ENCODE measurements at regions not wholly inside any gene's neighbourhood (a gene's known extent, or its start where the extent isn't known, plus 50 kb on each side); places are given as distances from the start of the nearest gene placed in this dataset.
"Not testable (repeated sequence)": the region's sequence is repeated elsewhere in the genome, so short reads cannot be mapped to it uniquely, and the experiment has no call there.

GRCh38 chr11:22084056-22084455 is 108.8 kb upstream of the ANO5 start:
- TF ChIP-seq CTCF (IDR thresholded peaks at IDR 0.05): no peak
- H3K36me3 ChIP-seq: no peaks in the 10 kb centered on the region
- H3K4me3 ChIP-seq: no peak overlapping the region
- DNase-seq (ENCODE audit: low spot score): no peak
- peaks cover 0 to 14% of the 10 kb centered on the region in 2 donors for H3K9me3 ChIP-seq
- peak overlapping the region in 1 of 2 donors; percentile 67 for H3K27ac ChIP-seq
- no peaks in the 10 kb centered on the region for H3K27me3 ChIP-seq
- peaks cover 0 to 14% of the 10 kb centered on the region in 2 donors for H3K4me1 ChIP-seq

- TF ChIP-seq CTCF (IDR thresholded peaks at IDR 0.05): no peak
These were observed 108.3 kb upstream of the ANO5 start for GRCh38 chr11:22084564-22084963.

GRCh38 chr11:22089609-22090008 is 103.3 kb upstream of the ANO5 start:
- TF ChIP-seq CTCF (IDR thresholded peaks at IDR 0.05): no peak
- H3K36me3 ChIP-seq: no peaks in the 10 kb centered on the region
- no peaks in the 10 kb centered on the region for H3K27me3 ChIP-seq
- no peak for DNase-seq (ENCODE audit: low spot score)
- no peak overlapping the region for H3K4me3 ChIP-seq
- no peak overlapping the region for H3K27ac ChIP-seq
- H3K9me3 ChIP-seq: no peaks in the 10 kb centered on the region
- H3K4me1 ChIP-seq: peaks cover 0 to 2% of the 10 kb centered on the region in 2 donors

More at GRCh38 chr11:22084564-22084963, 108.3 kb upstream of the ANO5 start:
- no peak overlapping the region for H3K4me3 ChIP-seq
- DNase-seq (ENCODE audit: low spot score): no peak
- peak overlapping the region in 1 of 2 donors; percentile 67 for H3K27ac ChIP-seq
- H3K27me3 ChIP-seq: no peaks in the 10 kb centered on the region
- H3K9me3 ChIP-seq: peaks cover 0 to 14% of the 10 kb centered on the region in 2 donors
- H3K36me3 ChIP-seq: no peaks in the 10 kb centered on the region
- H3K4me1 ChIP-seq: peaks cover 0 to 10% of the 10 kb centered on the region in 2 donors

- Histone ChIP-seq H3K4me3 (no peak overlapping the region), H3K27ac (no peak overlapping the region), H3K36me3 (no peaks in the 10 kb centered on the region), H3K9me3 (no peaks in the 10 kb centered on the region), H3K4me1 (no peaks in the 10 kb centered on the region), H3K27me3 (no peaks in the 10 kb centered on the region)
- DNase-seq (ENCODE audit: low spot score): no peak
- TF ChIP-seq CTCF (IDR thresholded peaks at IDR 0.05): no peak
These were observed 86.3 kb upstream of the ANO5 start for GRCh38 chr11:22106566-22106965.

GRCh38 chr11:22115470-22116029 is 77.3 kb upstream of the ANO5 start:
- H3K4me3 ChIP-seq: no peak overlapping the region
- no peaks in the 10 kb centered on the region for H3K36me3 ChIP-seq
- no peak for DNase-seq (ENCODE audit: low spot score)
- H3K27ac ChIP-seq: peak overlapping the region in 1 of 2 donors; percentile 65
- no peaks in the 10 kb centered on the region for H3K27me3 ChIP-seq
- no peaks in the 10 kb centered on the region for H3K9me3 ChIP-seq
- H3K4me1 ChIP-seq: no peaks in the 10 kb centered on the region
- TF ChIP-seq CTCF (IDR thresholded peaks at IDR 0.05): no peak

GRCh38 chr11:22127981-22128380 is 64.9 kb upstream of the ANO5 start:
- not testable (repeated sequence) for DNase-seq (ENCODE audit: low spot score); H3K36me3 ChIP-seq; H3K4me3 ChIP-seq; H3K27me3 ChIP-seq; H3K27ac ChIP-seq; H3K4me1 ChIP-seq
- H3K9me3 ChIP-seq: peaks cover 0 to 15% of the 10 kb centered on the region in 2 donors
